Esophagus muscularis mucosa (tissue), 3 donors: ENCODE measurements at regions not wholly inside any gene's neighbourhood (a gene's known extent, or its start where the extent isn't known, plus 50 kb on each side); places are given as distances from the start of the nearest gene placed in this dataset.
"Not testable (repeated sequence)": the region's sequence is repeated elsewhere in the genome, so short reads cannot be mapped to it uniquely, and the experiment has no call there.

Experiments
- POLR2A ChIP-seq: fragments of 450-650 bp; IDR thresholded peaks from one replicate; pipeline ENCODE4 v1.6.1; 2017; ENCODE audit warnings: antibody characterized with exemption, moderate library complexity, mild to moderate bottlenecking, low read depth
- TF ChIP-seq, protein P1 (sequence below), 3 experiments: fragments of 200-600 bp in 2 of 3; fragments of 450-650 bp in 1 of 3; sonication (generic) in 2 of 3; IDR thresholded peaks; one replicate each; pipeline ENCODE4 v1.5.1; 2017 to 2019; ENCODE audit warnings: antibody characterized with exemption in 3 of 3, mild to moderate bottlenecking in 2 of 3, moderate library complexity in 1 of 3

GRCh38 chr22:23393199-23393598 is 186.9 kb downstream of the IGLL1 start:
- TF ChIP-seq POLR2A = not testable (repeated sequence)
- TF ChIP-seq, protein P1, sequence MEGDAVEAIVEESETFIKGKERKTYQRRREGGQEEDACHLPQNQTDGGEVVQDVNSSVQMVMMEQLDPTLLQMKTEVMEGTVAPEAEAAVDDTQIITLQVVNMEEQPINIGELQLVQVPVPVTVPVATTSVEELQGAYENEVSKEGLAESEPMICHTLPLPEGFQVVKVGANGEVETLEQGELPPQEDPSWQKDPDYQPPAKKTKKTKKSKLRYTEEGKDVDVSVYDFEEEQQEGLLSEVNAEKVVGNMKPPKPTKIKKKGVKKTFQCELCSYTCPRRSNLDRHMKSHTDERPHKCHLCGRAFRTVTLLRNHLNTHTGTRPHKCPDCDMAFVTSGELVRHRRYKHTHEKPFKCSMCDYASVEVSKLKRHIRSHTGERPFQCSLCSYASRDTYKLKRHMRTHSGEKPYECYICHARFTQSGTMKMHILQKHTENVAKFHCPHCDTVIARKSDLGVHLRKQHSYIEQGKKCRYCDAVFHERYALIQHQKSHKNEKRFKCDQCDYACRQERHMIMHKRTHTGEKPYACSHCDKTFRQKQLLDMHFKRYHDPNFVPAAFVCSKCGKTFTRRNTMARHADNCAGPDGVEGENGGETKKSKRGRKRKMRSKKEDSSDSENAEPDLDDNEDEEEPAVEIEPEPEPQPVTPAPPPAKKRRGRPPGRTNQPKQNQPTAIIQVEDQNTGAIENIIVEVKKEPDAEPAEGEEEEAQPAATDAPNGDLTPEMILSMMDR (IDR thresholded peaks at IDR 0.05) = not testable (repeated sequence)
